Forelimb muscle (tissue), 1 donor: ENCODE measurements at regions not wholly inside any gene's neighbourhood (a gene's known extent, or its start where the extent isn't known, plus 50 kb on each side); places are given as distances from the start of the nearest gene placed in this dataset.

Experiments
- DNase-seq: peaks from one replicate; pipeline ENCODE4 v3.0.0-alpha.2; 2013; ENCODE audit warnings: low read depth

GRCh38 chr2:789529-789928 lies 112.3 kb upstream of the TMEM18 start:
- no peak for DNase-seq

- no peak for DNase-seq
Measured at GRCh38 chr2:788227-789032, 111.2 kb upstream of the TMEM18 start.

GRCh38 chr2:784753-785152 lies 107.5 kb upstream of the TMEM18 start:
- no peak for DNase-seq

GRCh38 chr2:780581-780980 lies 103.4 kb upstream of the TMEM18 start:
- DNase-seq: no peak

GRCh38 chr2:780002-780401 lies 102.8 kb upstream of the TMEM18 start:
- DNase-seq: no peak

- DNase-seq: no peak
Measured at GRCh38 chr2:778731-779350, 101.6 kb upstream of the TMEM18 start.

- DNase-seq: no peak
Measured at GRCh38 chr2:777546-777945, 100.3 kb upstream of the TMEM18 start.

- no peak for DNase-seq
Measured at GRCh38 chr2:777051-777450, 99.8 kb upstream of the TMEM18 start.

- DNase-seq: no peak
Measured at GRCh38 chr2:776487-776886, 99.3 kb upstream of the TMEM18 start.

GRCh38 chr2:776038-776437 lies 98.8 kb upstream of the TMEM18 start:
- no peak for DNase-seq

- no peak for DNase-seq
Measured at GRCh38 chr2:774436-774835, 97.2 kb upstream of the TMEM18 start.

GRCh38 chr2:773256-774160 lies 96.3 kb upstream of the TMEM18 start:
- no peak for DNase-seq

GRCh38 chr2:771538-771937 lies 94.3 kb upstream of the TMEM18 start:
- DNase-seq: no peak

- no peak for DNase-seq
Measured at GRCh38 chr2:770776-771175, 93.6 kb upstream of the TMEM18 start.

- no peak for DNase-seq
Measured at GRCh38 chr2:769771-770170, 92.6 kb upstream of the TMEM18 start.

- no peak for DNase-seq
Measured at GRCh38 chr2:768451-768850, 91.2 kb upstream of the TMEM18 start.

- no peak for DNase-seq
Measured at GRCh38 chr2:767944-768343, 90.7 kb upstream of the TMEM18 start.

- no peak for DNase-seq
Measured at GRCh38 chr2:767440-767839, 90.2 kb upstream of the TMEM18 start.

GRCh38 chr2:766255-766654 lies 89.0 kb upstream of the TMEM18 start:
- no peak for DNase-seq

- no peak for DNase-seq
Measured at GRCh38 chr2:765369-765768, 88.2 kb upstream of the TMEM18 start.

- DNase-seq: no peak
Measured at GRCh38 chr2:763766-764525, 86.7 kb upstream of the TMEM18 start.

- no peak for DNase-seq
Measured at GRCh38 chr2:762646-763045, 85.4 kb upstream of the TMEM18 start.
